ENCODE measurements at regions not wholly inside any gene's neighbourhood (a gene's known extent, or its start where the extent isn't known, plus 50 kb on each side); places are given as distances from the start of the nearest gene placed in this dataset.
A peak's percentile ranks its signal among the peaks of the same experiment; 100 is the strongest.

DNA sequence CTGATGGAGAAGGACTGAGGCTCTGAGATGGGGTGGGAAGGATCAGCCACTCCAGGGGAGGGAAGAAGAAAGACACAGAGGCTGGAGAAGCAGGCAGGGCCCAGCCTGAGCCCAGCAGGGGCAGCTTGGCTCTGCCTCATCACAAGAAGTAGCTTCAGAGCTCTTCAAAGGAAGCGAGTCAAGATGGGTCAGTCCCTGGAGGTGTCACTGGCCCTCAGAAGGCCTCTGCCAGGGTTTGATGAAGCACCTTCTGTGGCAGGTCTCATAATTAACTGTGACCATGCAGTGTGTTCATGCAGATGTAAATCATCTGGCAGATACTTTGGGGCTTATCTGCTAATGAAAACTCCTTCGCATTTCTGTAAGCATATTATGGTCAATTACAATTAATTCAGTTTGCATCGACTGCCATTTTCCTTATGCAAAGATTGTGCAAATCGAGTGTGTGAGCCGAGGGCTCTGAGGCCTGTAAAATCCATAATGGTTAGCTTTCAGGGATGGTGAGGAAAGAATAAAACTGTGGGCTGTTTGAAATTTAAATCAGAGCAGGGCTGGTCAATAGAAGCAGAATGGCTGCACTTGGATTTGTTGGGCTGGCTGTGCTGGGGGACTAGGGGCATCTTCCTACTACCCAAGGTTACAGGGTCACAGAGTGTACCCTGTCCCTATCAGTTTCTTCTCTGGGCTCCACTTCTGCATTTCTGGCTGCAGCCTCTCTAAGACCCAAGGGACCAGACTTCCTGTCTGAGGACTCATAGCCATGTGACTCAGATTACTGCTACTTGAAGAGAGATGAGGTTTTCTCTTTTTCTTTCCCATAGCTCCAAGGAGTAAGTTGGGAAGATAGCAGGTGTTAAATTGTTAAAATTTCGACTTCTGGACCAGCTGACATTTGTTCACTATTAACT lies 376.6 kb downstream of the DHX35 start:
- DNase-seq, result no peak

DNA sequence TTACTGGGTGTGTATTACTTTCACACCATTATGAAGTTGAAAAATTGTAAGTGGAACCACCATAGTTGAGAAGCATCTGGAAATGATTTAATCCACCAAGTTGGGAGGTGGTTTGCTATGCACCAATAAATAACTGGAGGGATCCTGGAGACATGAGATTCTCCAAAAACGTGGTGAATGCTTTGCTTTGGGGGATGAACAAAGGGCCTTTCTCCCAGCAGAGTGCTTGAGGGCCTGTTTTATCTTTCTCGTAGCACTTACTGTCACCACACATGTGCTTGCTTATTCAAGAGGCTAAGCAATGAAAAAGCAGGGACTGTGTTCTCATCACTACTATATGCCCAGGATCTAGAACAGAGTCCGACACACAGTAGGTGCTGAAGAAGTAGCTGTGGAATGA lies 371.1 kb downstream of the DHX35 start:
- no peak for DNase-seq

DNA sequence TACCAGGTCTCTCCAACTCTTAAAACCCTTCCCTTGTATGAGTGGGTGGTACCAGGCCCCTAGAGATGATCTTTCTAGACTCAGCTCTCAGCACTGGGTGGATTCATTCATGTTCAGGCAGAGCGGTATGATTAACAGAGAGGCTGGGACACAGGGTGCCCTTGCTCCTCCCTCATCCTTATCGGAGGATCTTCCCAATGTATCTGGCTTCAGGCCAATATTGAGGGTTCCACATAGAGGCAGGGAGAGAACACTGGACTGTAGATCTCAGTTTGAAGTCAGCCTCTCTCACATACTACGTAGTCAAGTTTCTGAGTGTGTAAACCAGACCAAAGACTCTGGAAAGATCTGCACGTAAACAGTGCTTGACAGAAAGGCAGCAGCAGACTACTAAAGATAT lies 366.2 kb downstream of the DHX35 start:
- DNase-seq, result no peak

DNA sequence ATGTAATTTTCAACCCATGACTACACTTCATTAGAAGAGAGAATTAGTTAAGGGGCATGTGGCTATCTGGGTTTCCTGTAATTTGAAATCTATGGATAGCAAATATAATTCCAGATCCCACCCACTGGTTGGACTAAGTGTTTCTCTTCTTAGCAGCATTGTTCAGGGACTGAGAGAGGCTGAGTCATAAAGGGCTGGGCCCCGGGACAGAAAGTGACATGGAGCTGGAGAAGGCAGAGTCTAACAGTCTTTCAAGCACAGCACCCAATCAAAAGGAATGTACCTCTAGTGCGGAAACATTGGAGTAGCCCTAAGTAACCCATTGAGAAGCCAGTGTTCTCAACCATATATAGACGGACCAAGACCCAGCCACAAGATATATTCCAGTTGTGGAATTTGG lies 363.9 kb downstream of the DHX35 start:
- DNase-seq, result no peak

DNA sequence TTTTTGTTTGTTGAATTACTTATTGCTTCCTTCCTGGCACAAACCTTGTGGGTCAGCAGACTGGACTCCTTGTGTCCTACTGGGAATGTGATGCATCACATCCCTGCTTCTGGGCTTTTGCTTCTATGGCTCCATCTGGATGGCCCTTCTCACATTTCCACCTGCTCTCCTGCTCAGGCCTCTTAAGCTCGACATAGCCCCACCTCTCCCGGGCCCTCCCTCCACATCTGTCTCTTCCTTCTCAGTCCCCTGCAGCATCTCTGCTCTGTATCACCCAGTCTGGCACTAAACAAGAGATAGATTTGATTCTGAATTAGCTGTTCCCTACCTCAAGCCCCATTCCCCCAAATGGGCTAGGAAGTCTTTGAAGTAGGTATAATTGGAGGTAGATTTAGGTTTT lies 356.8 kb downstream of the DHX35 start:
- no peak for DNase-seq

DNA sequence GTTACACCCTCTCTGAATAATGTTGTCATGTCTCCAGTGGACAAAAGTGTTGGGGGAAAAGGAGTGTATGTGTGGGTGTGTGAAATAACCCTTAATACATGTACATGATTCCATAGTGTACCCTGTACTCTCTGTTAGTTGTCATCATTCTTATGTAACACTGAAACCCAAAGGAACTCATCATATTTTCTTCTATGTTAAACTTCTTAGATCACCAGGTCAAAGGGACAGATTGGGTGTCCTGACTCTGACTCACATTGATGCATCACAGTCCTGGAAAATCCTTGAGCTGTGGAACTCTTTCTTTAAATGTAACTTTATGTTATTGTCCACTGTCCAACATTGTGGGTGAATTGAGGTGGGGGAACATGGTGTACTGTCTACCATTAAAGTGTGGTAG lies 350.5 kb downstream of the DHX35 start:
- no peak for DNase-seq

DNA sequence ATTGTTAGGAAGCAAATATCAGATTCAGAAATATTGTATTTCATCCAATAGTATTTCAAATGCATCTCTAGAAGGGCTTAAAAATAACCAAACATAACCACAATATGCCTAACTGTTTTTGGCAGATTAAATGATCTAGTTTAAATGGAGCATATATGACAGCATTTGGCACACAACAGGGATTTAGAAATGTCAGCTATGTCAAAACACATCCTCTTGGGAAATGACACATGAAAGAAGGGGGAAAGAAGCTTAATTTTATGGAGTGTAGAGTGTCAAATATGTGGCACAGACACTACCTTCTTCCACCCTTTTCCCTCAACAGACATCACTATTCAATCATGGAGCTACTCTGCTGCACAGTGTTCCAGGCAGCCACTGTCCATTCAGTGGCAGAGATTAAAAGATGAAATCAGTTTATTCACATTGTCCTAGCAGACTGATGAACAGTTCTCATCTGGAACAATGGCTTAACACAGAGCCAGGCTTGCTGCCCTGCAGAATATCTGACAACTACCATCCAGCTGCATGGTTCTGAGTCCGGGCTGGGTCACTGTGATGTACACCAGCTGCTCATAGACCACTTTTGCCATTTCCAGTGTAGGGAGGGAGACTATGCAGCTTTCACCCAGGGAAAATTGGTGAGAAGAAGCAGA lies 349.8 kb downstream of the DHX35 start:
- DNase-seq, result no peak

DNA sequence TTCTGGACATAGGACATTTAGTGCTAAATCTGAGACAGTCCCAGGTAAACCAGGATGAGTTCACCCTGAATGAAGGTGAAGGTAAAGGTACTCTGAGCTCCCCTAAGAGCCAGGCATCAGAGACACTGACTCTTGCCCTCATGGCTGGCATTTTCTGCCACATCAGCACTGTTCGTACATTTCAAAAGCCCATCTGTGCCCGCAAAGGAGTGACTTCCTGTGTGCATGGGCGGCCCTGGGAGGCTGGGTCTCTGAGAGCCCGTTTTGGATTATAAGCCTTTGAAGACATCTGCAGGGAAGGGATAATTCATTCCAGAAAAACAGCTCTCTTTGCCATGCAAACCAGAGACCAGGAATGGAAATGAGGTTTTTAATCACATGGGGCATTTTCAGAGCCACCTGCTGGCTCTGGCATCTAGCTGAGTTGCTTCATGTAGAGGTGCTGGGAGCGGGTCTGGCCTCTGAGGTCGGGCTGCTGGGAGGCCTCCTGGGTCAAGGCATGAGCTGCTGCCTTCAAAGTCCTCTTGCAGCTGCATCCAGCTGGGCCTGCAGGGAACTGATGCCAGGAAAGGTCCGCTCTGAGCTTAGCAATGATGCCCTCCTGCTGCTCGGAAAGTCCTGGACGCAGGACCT lies 348.3 kb downstream of the DHX35 start:
- no peak for DNase-seq

DNA sequence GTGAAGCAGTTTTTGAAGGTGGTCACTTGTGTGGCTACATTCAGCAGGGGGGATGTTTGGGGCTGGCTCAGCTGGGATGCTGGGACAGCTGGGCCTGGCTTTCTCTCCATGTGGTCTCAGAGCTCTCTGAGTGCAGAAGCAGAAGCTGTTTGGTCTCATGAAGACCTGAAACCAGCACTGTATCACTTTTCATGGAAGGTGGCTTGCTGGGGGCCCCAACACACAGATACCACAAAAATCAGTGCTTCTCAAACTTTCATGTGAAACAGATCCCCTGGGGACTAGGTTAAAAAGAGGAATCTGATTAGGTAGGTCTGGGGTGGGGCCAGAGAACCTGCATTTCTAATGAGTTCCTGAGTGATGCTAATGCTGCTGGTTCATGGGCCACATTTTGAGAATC lies 347.3 kb downstream of the DHX35 start:
- no peak for DNase-seq

DNA sequence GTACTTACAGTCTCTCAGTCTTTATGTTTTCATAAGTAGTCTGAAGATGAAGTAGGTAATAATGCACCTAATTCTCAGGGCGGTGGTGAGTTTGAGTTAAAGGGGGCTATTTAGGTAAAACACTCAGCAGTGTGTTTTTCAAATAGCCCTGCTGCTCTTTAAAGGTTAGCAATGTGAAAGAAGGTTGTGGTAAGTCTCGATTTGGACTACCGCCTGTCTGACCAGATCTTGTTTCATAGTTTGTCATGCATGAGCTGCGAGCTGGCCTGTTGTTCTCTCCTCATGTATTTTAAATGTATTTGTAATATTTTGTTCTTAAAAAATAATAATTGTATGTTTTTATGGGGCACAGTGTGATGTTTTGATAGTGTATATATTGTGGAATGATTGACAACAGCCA lies 340.2 kb downstream of the DHX35 start:
- DNase-seq, result no peak

DNA sequence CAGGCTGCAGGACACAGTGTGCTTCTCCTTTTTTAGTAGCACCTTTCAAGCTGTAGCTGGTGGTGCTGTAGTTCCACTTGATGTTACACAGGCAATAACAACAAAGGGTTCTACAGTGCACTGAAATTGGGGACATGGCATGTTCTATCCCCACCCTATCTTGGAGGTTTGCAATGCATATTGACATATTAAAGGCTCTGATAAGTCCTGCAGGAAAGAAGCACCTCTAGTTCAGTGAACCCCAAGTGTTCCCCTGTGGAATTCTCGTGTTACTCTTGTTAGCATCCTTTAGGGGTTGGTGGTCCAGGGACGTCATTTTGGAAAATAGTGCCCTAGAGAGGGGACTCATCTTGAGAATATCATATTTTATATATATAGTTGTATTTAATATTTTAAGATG lies 337.6 kb downstream of the DHX35 start:
- DNase-seq, result no peak

DNA sequence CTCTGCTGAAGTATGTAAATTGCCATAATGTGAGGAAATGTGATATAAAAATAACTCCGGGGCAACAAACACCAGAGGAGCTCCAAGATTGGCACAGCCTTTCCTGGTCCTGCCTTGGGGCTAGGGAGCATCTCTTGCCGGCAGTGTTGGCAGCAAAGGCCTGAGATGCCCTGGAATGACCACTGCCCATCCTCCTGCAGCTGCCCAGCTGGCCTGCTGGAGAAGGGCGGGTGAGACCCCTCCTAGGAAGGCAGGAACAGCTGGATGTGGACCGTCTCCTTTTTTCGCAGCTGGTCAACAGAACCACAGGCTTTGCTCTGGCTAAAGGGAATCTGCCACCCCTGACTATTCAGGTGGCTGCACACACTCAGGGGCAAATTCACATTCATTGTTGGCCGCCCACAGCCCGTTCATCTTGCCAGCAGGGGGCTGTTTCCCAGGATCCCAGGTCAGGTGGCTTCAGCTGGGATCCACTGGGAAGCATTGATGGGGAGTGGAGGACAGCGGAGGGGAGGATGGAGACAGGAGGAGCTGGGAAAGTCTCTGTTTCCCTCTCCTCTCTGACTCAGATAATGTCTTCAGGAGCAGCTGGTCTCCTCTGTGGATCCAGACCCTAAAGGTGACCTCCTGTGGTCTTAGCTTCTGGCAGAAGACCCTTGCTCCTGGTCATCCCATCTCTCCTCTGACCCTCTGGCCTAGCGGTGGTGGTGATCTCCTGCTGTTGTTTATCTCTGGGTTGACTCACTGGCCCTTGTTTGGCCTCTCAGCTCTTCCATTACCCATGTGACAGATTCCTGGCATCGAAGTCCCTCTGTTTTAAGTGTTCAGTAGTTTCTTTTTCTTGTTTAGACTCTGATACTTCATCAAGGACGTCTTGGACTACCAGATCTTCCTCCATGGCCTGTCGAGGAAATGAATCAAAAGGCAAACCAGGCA lies 336.7 kb downstream of the DHX35 start:
- DNase-seq, result no peak

DNA sequence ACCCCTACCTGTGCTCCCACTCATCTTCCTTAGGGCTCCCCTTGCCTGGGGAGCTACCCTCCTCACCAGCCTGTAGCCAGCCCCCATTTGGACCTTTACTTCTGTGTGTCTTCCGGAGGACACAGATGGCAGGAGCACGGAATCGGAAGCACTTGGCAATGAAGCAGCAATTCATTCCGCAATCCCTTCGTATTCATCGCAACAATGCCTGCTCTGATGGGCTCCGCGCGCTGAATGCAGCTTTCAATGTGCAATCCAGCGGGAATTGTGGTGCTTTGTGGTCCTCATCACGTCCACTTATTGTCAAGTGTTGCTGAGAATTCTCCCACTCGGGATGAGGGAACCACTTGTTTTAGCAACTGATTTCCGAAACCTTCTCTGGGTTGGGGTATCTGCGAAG lies 336.0 kb downstream of the DHX35 start:
- DNase-seq, result no peak

DNA sequence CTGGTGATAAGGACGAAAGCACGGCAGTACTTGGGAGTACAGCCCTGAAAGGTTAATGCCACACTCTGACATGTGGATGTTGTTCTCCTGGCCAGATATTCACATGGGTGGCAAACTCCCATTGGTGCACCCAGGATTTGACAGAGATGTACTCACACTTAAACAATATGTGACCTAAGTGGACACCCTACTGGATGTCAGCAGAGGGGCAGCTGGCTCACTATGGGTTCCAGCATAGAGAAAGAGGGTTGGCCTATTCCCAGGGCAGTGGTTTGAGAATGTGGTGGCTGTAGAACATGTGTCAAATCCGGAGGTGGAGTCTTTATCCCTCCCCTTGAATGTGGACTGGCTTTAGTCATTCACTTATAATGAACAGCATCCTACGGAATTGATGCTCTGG lies 333.2 kb downstream of the DHX35 start:
- DNase-seq, result no peak

DNA sequence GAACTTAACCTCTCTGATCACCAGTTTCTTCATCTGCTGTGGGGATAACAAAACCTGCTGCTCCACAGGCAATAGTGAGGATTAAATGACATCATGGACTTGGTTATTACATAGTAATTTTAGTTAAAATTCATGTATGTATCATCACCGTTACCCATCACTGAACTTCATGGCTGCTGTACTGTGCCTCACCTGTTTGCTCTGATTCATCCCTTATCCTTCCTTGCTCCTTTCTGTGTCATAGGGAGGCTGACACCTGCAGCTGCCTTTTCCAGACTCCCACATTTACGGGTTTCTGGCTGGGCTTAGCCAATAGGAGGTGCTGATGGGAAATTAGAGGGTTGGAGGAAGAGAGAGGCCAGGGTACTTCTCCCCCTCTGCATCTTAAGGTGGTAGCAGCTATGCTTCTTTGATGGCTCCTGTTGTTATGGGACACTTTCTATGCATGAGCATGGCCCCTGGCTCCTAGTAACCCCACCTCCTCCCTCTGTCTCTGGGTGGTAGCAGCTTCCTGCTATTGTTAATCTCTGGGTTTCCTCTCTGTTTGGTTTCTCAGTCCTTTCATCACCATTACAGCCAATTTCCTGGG lies 332.1 kb downstream of the DHX35 start:
- DNase-seq, result no peak

DNA sequence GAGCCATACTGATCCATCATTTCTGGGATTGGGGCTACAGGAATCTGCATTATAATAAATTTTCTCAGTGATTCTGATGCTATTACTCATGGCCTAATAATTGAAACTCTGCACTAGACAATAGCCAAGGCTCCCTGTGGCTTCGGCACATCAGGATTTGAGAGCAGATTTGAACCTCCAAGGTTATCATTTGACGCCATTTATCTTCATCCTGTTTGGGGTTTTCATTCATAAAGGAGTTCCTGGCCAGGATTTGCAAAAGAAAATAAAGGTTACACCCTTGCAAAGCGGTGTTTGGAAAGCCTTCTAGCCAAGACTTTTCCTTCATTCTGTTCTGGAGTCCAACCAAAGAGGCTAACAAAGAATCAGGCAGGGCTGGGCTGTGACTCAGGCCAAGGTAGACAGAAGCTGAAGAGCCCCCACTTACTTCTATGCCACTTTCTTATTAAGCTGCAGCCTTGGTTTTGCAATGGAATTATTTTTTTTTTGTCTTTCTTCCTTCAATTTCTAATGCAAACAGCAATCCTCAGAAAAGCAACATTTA lies 330.1 kb downstream of the DHX35 start:
- DNase-seq, result no peak

DNA sequence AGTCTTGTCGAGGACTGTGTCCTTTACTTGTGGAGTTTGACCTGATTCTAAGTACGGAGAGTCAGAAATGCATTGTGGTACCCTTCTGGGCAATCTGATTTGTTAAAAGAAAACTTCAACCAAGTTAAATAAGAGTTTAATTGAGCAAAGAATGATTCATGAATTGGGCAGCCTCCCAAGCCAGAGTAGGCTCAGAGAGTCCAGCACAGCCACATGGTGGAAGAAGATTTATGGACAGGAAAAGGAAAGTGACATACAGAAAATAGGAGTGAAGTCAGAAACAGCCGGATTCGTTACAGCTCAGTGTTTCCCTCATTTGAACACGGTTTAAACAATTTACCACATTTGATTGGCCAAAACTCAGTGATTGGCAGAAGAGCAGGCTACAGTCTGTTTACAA lies 329.2 kb downstream of the DHX35 start:
- DNase-seq, result peak; percentile 43 to 68

DNA sequence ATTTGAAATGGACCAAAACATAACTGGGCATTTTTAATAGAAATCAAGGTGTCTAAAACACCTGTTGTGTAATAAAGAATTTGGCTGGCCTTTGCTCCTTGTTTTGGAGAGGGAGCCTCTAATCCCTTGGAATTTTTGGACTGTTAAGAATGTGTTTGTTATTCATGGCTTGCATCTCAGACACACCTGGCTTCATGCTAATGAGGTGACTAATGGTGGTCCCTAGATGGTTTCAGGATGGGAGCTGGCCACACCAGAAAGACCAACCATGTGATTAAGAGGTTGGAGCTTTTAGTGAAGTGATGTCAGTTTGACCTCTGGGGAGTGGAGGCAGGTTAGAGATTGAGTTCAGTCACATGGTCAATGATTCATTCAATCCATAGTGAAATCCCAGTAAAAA lies 328.4 kb downstream of the DHX35 start:
- DNase-seq, result no peak

DNA sequence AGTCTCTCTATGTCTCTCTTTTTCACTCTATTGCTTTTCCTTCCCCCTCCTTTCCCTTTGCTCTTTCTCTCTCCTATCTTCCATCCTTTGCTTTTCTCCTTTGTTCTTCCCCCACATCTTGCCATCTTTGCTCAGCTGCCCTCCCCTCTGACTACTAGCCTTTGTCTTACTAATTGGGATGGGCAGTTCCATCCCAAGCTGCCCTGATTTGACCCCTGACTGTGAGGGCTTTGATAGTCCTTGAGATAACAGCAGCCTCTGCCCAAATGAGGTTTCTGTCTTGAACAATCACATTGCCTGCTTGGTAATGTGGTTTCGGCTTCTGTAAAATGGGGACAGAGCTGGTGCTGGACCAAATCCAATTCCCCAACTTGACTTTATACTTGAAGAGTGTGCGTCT lies 327.7 kb downstream of the DHX35 start:
- no peak for DNase-seq

DNA sequence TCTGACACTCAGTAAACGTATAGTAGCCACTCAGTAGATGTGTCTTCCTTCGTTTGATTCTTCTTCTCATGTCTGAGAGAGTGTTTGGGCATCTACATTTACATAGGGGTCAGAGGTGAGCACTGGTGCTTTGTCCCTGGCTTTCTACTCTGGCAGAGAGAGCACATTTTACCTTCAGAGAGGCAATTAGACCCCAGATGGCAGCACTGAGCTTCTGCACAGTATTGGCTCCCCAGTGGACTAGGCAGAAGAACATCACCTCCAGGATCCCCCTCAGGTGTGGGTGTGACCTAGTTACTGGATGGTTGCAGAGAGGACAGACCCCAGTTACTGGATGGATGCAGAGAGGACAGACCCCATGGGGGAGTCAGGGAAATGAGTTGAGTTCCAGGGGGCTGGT lies 327.2 kb downstream of the DHX35 start:
- no peak for DNase-seq

DNA sequence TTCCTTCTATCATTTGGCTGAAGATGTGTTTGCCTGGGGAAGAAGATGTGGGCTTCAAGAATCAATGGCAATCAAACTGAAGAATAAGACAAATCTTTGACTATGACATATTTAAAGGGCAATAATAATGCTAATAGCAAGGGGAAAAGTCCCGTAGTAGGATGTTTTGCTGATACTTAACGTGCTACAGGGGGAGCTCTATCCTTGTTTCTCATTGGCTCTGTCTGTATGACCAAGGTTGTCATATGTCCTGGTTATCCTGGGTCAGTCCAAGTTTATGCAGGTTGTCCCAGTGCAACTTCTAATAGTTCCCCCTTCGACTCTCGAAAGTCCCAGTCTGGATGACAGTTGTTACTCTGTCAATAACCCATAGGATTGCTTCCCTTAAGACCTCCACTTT lies 321.3 kb downstream of the DHX35 start:
- DNase-seq, result no peak

DNA sequence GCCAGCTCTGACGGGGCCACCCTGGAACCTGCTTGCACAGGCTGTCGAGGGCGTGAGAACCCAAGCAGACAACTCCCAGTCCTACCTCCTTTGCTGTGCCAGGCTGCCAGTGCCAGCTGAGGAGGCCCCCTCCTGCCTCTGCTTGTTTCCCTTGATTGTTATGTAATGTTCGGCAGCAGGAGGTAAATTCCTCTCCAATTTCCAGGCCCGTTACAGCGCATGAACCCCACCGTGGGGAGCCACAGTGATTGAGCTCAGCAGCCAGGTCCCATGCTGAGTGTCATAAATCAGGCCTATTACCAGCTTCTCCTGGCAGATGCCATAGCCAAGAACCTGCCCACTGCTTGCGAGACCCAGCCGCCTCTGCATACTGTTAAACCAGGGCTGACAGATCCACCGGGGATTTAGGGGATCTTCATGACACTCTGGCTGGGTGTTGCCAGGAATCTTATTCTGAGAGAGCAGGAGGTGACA lies 320.5 kb downstream of the DHX35 start:
- DNase-seq, result peak; percentile 83 to 84
